B cell (primary cell): ENCODE measurements at regions not wholly inside any gene's neighbourhood (a gene's known extent, or its start where the extent isn't known, plus 50 kb on each side); places are given as distances from the start of the nearest gene placed in this dataset.

Source experiments
- EZH2 ChIP-seq: IDR thresholded peaks from 2 replicates; pipeline ENCODE4 v1.6.1; 2012; ENCODE audit warnings: borderline replicate concordance, low read depth, mild to moderate bottlenecking, moderate library complexity, low read length; ENCODE audit not compliant: insufficient read depth, poor library complexity, severe bottlenecking
- TF ChIP-seq, protein P1 (sequence below): fragments of 200-600 bp; IDR thresholded peaks from one replicate; pipeline ENCODE4 v1.8.0; 2022; ENCODE audit warnings: antibody characterized with exemption, mild to moderate bottlenecking

DNA sequence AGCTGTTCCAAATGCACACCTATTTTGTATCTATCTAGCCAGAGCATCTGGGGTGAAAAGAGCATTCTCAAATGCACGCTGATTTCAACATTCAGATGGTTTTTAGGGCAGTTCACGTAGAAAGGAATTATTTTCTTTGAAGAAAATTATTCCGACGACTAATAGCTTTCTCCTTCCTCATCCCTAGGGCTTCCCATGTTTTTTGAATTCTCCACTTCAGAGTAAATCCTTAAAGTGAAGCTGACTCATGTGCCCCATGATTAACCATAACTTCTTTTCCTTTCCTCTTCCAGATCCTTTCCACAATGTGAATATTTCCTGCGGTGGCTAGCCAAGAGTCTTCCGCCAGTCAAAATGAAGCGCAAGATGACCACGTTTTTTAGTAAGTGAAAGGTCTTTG is 86.7 kb upstream of the PDHA1 start:
- TF ChIP-seq, protein P1, sequence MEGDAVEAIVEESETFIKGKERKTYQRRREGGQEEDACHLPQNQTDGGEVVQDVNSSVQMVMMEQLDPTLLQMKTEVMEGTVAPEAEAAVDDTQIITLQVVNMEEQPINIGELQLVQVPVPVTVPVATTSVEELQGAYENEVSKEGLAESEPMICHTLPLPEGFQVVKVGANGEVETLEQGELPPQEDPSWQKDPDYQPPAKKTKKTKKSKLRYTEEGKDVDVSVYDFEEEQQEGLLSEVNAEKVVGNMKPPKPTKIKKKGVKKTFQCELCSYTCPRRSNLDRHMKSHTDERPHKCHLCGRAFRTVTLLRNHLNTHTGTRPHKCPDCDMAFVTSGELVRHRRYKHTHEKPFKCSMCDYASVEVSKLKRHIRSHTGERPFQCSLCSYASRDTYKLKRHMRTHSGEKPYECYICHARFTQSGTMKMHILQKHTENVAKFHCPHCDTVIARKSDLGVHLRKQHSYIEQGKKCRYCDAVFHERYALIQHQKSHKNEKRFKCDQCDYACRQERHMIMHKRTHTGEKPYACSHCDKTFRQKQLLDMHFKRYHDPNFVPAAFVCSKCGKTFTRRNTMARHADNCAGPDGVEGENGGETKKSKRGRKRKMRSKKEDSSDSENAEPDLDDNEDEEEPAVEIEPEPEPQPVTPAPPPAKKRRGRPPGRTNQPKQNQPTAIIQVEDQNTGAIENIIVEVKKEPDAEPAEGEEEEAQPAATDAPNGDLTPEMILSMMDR: no peak
- TF ChIP-seq EZH2: no peak
